ENCODE measurements at regions not wholly inside any gene's neighbourhood (a gene's known extent, or its start where the extent isn't known, plus 50 kb on each side); places are given as distances from the start of the nearest gene placed in this dataset.

DNA sequence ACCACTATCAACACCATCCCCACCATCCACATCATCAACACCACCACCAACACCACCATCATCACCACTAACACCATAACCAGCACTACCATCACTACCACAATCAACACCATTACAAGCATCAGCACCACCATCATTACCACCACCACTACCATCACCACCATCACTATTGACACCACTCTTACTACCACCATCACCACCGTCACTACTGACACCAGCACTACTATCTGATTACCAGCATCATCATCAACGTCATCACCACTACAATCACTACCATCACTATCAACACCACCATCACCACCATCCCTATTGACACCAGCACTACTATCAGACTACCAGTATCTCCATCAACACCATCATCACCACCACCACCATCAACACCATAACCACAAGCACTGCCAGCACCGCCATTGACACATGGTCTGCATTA is 106.1 kb upstream of the RUNX3 start:
- Histone ChIP-seq H3K4me3 (no peak overlapping the region), H3K4me2 (no peak overlapping the region), H3K4me1 (ENCODE audit: insufficient read depth) (no peaks in the 10 kb centered on the region), H3K9me2 (replicated peaks; ENCODE audit: insufficient read depth) (no peaks in the 10 kb centered on the region), H3K36me3 (replicated peaks; ENCODE audit: insufficient read depth, low read depth) (no peaks in the 10 kb centered on the region), H3K27me3 (no peaks in the 10 kb centered on the region), H3K79me2 (no peaks in the 10 kb centered on the region), H3K9me3 (ENCODE audit: low read depth) (no peaks in the 10 kb centered on the region), H3K27ac (no peak overlapping the region), H2AFZ (no peak overlapping the region), H4K20me1 (ENCODE audit: insufficient read depth, poor library complexity, severe bottlenecking) (no peaks in the 10 kb centered on the region)
- TF ChIP-seq EZH2phosphoT487 (IDR thresholded peaks at IDR 0.05; ENCODE audit: low read depth, severe bottlenecking, unreplicated experiment) (no peak), EZH2 (IDR thresholded peaks at IDR 0.05; ENCODE audit: borderline replicate concordance) (no peak)
- TF ChIP-seq, protein P1, sequence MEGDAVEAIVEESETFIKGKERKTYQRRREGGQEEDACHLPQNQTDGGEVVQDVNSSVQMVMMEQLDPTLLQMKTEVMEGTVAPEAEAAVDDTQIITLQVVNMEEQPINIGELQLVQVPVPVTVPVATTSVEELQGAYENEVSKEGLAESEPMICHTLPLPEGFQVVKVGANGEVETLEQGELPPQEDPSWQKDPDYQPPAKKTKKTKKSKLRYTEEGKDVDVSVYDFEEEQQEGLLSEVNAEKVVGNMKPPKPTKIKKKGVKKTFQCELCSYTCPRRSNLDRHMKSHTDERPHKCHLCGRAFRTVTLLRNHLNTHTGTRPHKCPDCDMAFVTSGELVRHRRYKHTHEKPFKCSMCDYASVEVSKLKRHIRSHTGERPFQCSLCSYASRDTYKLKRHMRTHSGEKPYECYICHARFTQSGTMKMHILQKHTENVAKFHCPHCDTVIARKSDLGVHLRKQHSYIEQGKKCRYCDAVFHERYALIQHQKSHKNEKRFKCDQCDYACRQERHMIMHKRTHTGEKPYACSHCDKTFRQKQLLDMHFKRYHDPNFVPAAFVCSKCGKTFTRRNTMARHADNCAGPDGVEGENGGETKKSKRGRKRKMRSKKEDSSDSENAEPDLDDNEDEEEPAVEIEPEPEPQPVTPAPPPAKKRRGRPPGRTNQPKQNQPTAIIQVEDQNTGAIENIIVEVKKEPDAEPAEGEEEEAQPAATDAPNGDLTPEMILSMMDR (IDR thresholded peaks at IDR 0.05; ENCODE audit: poor library complexity): no peak
- no peak for DNase-seq (ENCODE audit: low spot score)
- 80% methylated on average over 3 of the region's 3 CpGs for WGBS (ENCODE audit: low lambda C conversion rate, missing lambda C conversion rate)

DNA sequence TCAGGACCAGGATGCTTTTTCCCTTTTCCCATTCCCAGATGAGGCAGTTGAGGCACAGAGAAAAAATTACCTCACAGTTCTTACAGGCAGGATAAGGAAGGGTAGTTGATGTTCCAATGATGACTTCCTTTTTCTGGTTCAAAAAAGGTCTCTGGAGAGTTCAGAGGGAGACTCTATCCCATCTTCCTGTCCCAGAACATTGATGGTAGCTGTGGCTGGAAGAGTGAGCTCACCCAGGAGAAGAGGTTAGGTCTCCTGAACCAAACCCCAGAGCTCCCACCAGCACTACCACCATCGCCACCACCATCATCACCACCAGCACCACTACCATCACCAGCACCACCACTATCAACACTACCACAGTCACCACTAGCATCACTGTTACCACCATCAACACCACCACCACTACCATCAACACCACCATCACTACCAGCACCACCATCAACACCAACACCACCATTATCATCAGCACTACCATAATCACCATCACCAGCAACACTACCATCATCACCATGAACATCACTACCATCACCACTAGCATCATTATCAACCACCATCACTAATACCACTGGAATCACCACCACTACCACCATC is 105.5 kb upstream of the RUNX3 start:
- Histone ChIP-seq H2AFZ (no peak overlapping the region), H4K20me1 (ENCODE audit: insufficient read depth, poor library complexity, severe bottlenecking) (no peaks in the 10 kb centered on the region), H3K9me2 (replicated peaks; ENCODE audit: insufficient read depth) (no peaks in the 10 kb centered on the region), H3K27ac (no peak overlapping the region), H3K36me3 (replicated peaks; ENCODE audit: insufficient read depth, low read depth) (no peaks in the 10 kb centered on the region), H3K79me2 (no peaks in the 10 kb centered on the region), H3K4me1 (ENCODE audit: insufficient read depth) (no peaks in the 10 kb centered on the region), H3K9me3 (ENCODE audit: low read depth) (no peaks in the 10 kb centered on the region), H3K4me2 (no peak overlapping the region), H3K4me3 (no peak overlapping the region), H3K27me3 (no peaks in the 10 kb centered on the region)
- DNase-seq (ENCODE audit: low spot score): no peak
- 87% methylated on average over 1 of the region's 1 CpG for WGBS (ENCODE audit: low lambda C conversion rate, missing lambda C conversion rate)
- TF ChIP-seq EZH2 (IDR thresholded peaks at IDR 0.05; ENCODE audit: borderline replicate concordance): no peak
- TF ChIP-seq EZH2phosphoT487 (IDR thresholded peaks at IDR 0.05; ENCODE audit: low read depth, severe bottlenecking, unreplicated experiment): no peak
- TF ChIP-seq, protein P1 (IDR thresholded peaks at IDR 0.05; ENCODE audit: poor library complexity): no peak

DNA sequence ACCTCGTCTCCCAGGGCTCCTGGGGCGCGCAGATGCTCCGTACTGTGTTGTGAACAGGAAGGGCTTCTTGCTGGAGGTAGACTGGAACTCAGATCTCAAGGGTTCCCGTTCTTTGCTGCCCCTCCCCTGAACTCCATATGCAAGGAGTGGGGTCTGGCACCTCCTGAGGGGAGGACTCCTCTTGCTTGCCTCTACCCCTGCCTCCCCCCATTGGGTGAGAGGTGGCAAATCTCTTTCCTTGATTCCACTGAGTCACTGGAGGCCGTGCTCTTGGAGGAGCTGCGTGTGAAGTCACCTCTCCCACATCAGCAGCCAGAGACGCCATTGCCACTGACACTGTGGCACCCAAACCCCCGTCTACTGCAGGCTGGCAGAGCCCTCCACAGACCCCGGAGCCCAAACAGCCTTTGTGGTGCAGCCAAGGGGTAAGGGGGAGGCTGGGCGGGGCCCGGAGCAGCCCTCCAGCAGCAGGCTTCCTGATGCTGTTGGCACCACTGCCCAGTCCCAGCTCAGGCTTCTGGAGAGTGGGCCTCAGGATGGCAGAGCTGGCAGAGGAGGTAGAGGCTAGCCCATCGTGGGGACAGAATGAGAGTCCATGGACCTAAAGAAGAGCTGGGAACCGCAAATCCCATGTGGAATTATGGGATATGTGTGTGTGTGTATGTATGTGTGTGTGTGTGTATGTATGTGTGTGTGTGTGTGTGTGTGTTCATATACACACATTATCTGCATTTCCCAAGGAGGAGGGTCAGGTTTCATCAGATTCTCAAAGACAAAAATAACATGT is 104.9 kb upstream of the RUNX3 start:
- Histone ChIP-seq H3K79me2 (no peaks in the 10 kb centered on the region), H3K4me2 (no peak overlapping the region), H3K4me3 (no peak overlapping the region), H3K4me1 (ENCODE audit: insufficient read depth) (no peaks in the 10 kb centered on the region), H3K9me3 (ENCODE audit: low read depth) (no peaks in the 10 kb centered on the region), H3K27ac (no peak overlapping the region), H3K36me3 (replicated peaks; ENCODE audit: insufficient read depth, low read depth) (no peaks in the 10 kb centered on the region), H3K27me3 (no peaks in the 10 kb centered on the region), H3K9me2 (replicated peaks; ENCODE audit: insufficient read depth) (no peaks in the 10 kb centered on the region), H2AFZ (no peak overlapping the region), H4K20me1 (ENCODE audit: insufficient read depth, poor library complexity, severe bottlenecking) (no peaks in the 10 kb centered on the region)
- no peak for DNase-seq (ENCODE audit: low spot score)
- TF ChIP-seq EZH2phosphoT487 (IDR thresholded peaks at IDR 0.05; ENCODE audit: low read depth, severe bottlenecking, unreplicated experiment) (no peak), EZH2 (IDR thresholded peaks at IDR 0.05; ENCODE audit: borderline replicate concordance) (no peak)
- TF ChIP-seq, protein P1 (IDR thresholded peaks at IDR 0.05; ENCODE audit: poor library complexity): no peak
- WGBS (ENCODE audit: low lambda C conversion rate, missing lambda C conversion rate): 90% methylated on average over 14 of the region's 14 CpGs
